ENCODE measurements at regions not wholly inside any gene's neighbourhood (a gene's known extent, or its start where the extent isn't known, plus 50 kb on each side); places are given as distances from the start of the nearest gene placed in this dataset.

- Histone ChIP-seq H4K91ac (ENCODE audit: low read length) (no peak overlapping the region), H3K4me3 (ENCODE audit: insufficient read depth in 1 of 2, low read depth in 1 of 2, low read length in 2 of 2) (no peak overlapping the region), H2AK5ac (ENCODE audit: low read length, severe bottlenecking) (no peak overlapping the region), H3K4me2 (ENCODE audit: low read length, poor library complexity, severe bottlenecking) (no peak overlapping the region), H3K4ac (ENCODE audit: low read depth in 1 of 2, low read length in 2 of 2) (no peak overlapping the region), H3K18ac (ENCODE audit: low read depth in 1 of 2, low read length in 2 of 2) (no peak overlapping the region), H3K23ac (ENCODE audit: low read length in 2 of 2) (no peak overlapping the region), H2BK120ac (ENCODE audit: low read depth, low read length) (no peak overlapping the region), H3K9me3 (ENCODE audit: control insufficient read depth, low read length) (no peaks in the 10 kb centered on the region), H3K27me3 (ENCODE audit: control insufficient read depth in 1 of 2, insufficient read depth in 1 of 2, low read length in 2 of 2) (no peaks in the 10 kb centered on the region), H3K14ac (ENCODE audit: low read length in 2 of 2) (no peak overlapping the region), H3K9ac (ENCODE audit: low read length) (no peak overlapping the region), H2BK12ac (ENCODE audit: low read length in 2 of 2) (no peak overlapping the region), H3K4me1 (ENCODE audit: control insufficient read depth, insufficient read depth, low read depth, low read length) (no peaks in the 10 kb centered on the region), H4K8ac (ENCODE audit: low read length) (no peak overlapping the region), H3K27ac (ENCODE audit: low read length, poor library complexity, severe bottlenecking) (no peak overlapping the region), H2AFZ (ENCODE audit: low read depth, low read length) (no peak overlapping the region), H2BK15ac (ENCODE audit: low read depth, poor library complexity, severe bottlenecking) (no peak overlapping the region), H3K36me3 (ENCODE audit: control insufficient read depth in 1 of 2, insufficient read depth in 2 of 2, low read depth in 1 of 2, low read length in 2 of 2) (no peaks in the 10 kb centered on the region), H2BK5ac (ENCODE audit: low read depth, low read length, poor library complexity, severe bottlenecking) (no peak overlapping the region), H3K79me1 (replicated peaks; ENCODE audit: low read length, poor library complexity, severe bottlenecking) (no peaks in the 10 kb centered on the region)
- WGBS = no CpG with 5 or more reads among the region's 1 CpG
- no peak for DNase-seq
Measured at GRCh38 chr9:106738109-106738508, 124.9 kb upstream of the ZNF462 start.

- Histone ChIP-seq H4K8ac (ENCODE audit: low read length) (no peak overlapping the region), H3K4me3 (ENCODE audit: insufficient read depth in 1 of 2, low read depth in 1 of 2, low read length in 2 of 2) (no peak overlapping the region), H3K18ac (ENCODE audit: low read depth in 1 of 2, low read length in 2 of 2) (no peak overlapping the region), H2BK5ac (ENCODE audit: low read depth, low read length, poor library complexity, severe bottlenecking) (no peak overlapping the region), H2BK15ac (ENCODE audit: low read depth, poor library complexity, severe bottlenecking) (no peak overlapping the region), H3K27me3 (ENCODE audit: control insufficient read depth in 1 of 2, insufficient read depth in 1 of 2, low read length in 2 of 2) (no peaks in the 10 kb centered on the region), H3K9ac (ENCODE audit: low read length) (no peak overlapping the region), H3K14ac (ENCODE audit: low read length in 2 of 2) (no peak overlapping the region), H3K4me1 (ENCODE audit: control insufficient read depth, insufficient read depth, low read depth, low read length) (no peaks in the 10 kb centered on the region), H3K27ac (ENCODE audit: low read length, poor library complexity, severe bottlenecking) (no peak overlapping the region), H3K23ac (ENCODE audit: low read length in 2 of 2) (no peak overlapping the region), H3K4ac (ENCODE audit: low read depth in 1 of 2, low read length in 2 of 2) (no peak overlapping the region), H3K4me2 (ENCODE audit: low read length, poor library complexity, severe bottlenecking) (no peak overlapping the region), H2BK120ac (ENCODE audit: low read depth, low read length) (no peak overlapping the region), H2AFZ (ENCODE audit: low read depth, low read length) (no peak overlapping the region), H3K36me3 (ENCODE audit: control insufficient read depth in 1 of 2, insufficient read depth in 2 of 2, low read depth in 1 of 2, low read length in 2 of 2) (no peaks in the 10 kb centered on the region), H2BK12ac (ENCODE audit: low read length in 2 of 2) (no peak overlapping the region), H3K9me3 (ENCODE audit: control insufficient read depth, low read length) (no peaks in the 10 kb centered on the region), H3K79me1 (replicated peaks; ENCODE audit: low read length, poor library complexity, severe bottlenecking) (no peaks in the 10 kb centered on the region), H2AK5ac (ENCODE audit: low read length, severe bottlenecking) (no peak overlapping the region), H4K91ac (ENCODE audit: low read length) (no peak overlapping the region)
- DNase-seq = no peak
- 100% methylated on average over 1 of the region's 1 CpG for WGBS
Measured at GRCh38 chr9:106745457-106745856, 117.5 kb upstream of the ZNF462 start.

- no peak overlapping the region for H3K4me2 ChIP-seq (ENCODE audit: low read length, poor library complexity, severe bottlenecking)
- H2BK5ac ChIP-seq (ENCODE audit: low read depth, low read length, poor library complexity, severe bottlenecking) = no peak overlapping the region
- no peak overlapping the region for H3K23ac ChIP-seq (ENCODE audit: low read length in 2 of 2)
- no peaks in the 10 kb centered on the region for H3K36me3 ChIP-seq (ENCODE audit: control insufficient read depth in 1 of 2, insufficient read depth in 2 of 2, low read depth in 1 of 2, low read length in 2 of 2)
- no peak overlapping the region for H3K4ac ChIP-seq (ENCODE audit: low read depth in 1 of 2, low read length in 2 of 2)
- no peak for DNase-seq
- H3K27ac ChIP-seq (ENCODE audit: low read length, poor library complexity, severe bottlenecking) = no peak overlapping the region
- no peak overlapping the region for H2BK12ac ChIP-seq (ENCODE audit: low read length in 2 of 2)
- no peaks in the 10 kb centered on the region for H3K4me1 ChIP-seq (ENCODE audit: control insufficient read depth, insufficient read depth, low read depth, low read length)
- H3K18ac ChIP-seq (ENCODE audit: low read depth in 1 of 2, low read length in 2 of 2) = no peak overlapping the region
- H3K27me3 ChIP-seq (ENCODE audit: control insufficient read depth in 1 of 2, insufficient read depth in 1 of 2, low read length in 2 of 2) = no peaks in the 10 kb centered on the region
- H4K8ac ChIP-seq (ENCODE audit: low read length) = no peak overlapping the region
- no peak overlapping the region for H3K9ac ChIP-seq (ENCODE audit: low read length)
- no peak overlapping the region for H2BK120ac ChIP-seq (ENCODE audit: low read depth, low read length)
- no peak overlapping the region for H3K14ac ChIP-seq (ENCODE audit: low read length in 2 of 2)
- no peak overlapping the region for H3K4me3 ChIP-seq (ENCODE audit: insufficient read depth in 1 of 2, low read depth in 1 of 2, low read length in 2 of 2)
- H2BK15ac ChIP-seq (ENCODE audit: low read depth, poor library complexity, severe bottlenecking) = no peak overlapping the region
- no peak overlapping the region for H2AFZ ChIP-seq (ENCODE audit: low read depth, low read length)
- no peaks in the 10 kb centered on the region for H3K79me1 ChIP-seq (replicated peaks; ENCODE audit: low read length, poor library complexity, severe bottlenecking)
- H4K91ac ChIP-seq (ENCODE audit: low read length) = no peak overlapping the region
- no peak overlapping the region for H2AK5ac ChIP-seq (ENCODE audit: low read length, severe bottlenecking)
- H3K9me3 ChIP-seq (ENCODE audit: control insufficient read depth, low read length) = no peaks in the 10 kb centered on the region
Measured at GRCh38 chr9:106745876-106746275, 117.1 kb upstream of the ZNF462 start.

- no peak overlapping the region for H3K14ac ChIP-seq (ENCODE audit: low read length in 2 of 2)
- no peak overlapping the region for H3K23ac ChIP-seq (ENCODE audit: low read length in 2 of 2)
- no peaks in the 10 kb centered on the region for H3K27me3 ChIP-seq (ENCODE audit: control insufficient read depth in 1 of 2, insufficient read depth in 1 of 2, low read length in 2 of 2)
- H3K9ac ChIP-seq (ENCODE audit: low read length) = no peak overlapping the region
- H2AFZ ChIP-seq (ENCODE audit: low read depth, low read length) = no peak overlapping the region
- no peak overlapping the region for H3K27ac ChIP-seq (ENCODE audit: low read length, poor library complexity, severe bottlenecking)
- H3K4me1 ChIP-seq (ENCODE audit: control insufficient read depth, insufficient read depth, low read depth, low read length) = peaks cover 7% of the 10 kb centered on the region
- H3K4me2 ChIP-seq (ENCODE audit: low read length, poor library complexity, severe bottlenecking) = no peak overlapping the region
- no peak overlapping the region for H4K8ac ChIP-seq (ENCODE audit: low read length)
- H2BK12ac ChIP-seq (ENCODE audit: low read length in 2 of 2) = peak overlapping the region in 1 of 2 experiments; percentile 40
- WGBS = 87% methylated on average over 5 of the region's 5 CpGs
- no peak overlapping the region for H2BK15ac ChIP-seq (ENCODE audit: low read depth, poor library complexity, severe bottlenecking)
- DNase-seq = no peak
- no peak overlapping the region for H3K4me3 ChIP-seq (ENCODE audit: insufficient read depth in 1 of 2, low read depth in 1 of 2, low read length in 2 of 2)
- no peaks in the 10 kb centered on the region for H3K36me3 ChIP-seq (ENCODE audit: control insufficient read depth in 1 of 2, insufficient read depth in 2 of 2, low read depth in 1 of 2, low read length in 2 of 2)
- H3K9me3 ChIP-seq (ENCODE audit: control insufficient read depth, low read length) = no peaks in the 10 kb centered on the region
- peak overlapping the region in 1 of 2 experiments; percentile 47 for H3K4ac ChIP-seq (ENCODE audit: low read depth in 1 of 2, low read length in 2 of 2)
- H4K91ac ChIP-seq (ENCODE audit: low read length) = no peak overlapping the region
- H2BK5ac ChIP-seq (ENCODE audit: low read depth, low read length, poor library complexity, severe bottlenecking) = no peak overlapping the region
- no peaks in the 10 kb centered on the region for H3K79me1 ChIP-seq (replicated peaks; ENCODE audit: low read length, poor library complexity, severe bottlenecking)
- peak overlapping the region; percentile 27 for H2AK5ac ChIP-seq (ENCODE audit: low read length, severe bottlenecking)
- H2BK120ac ChIP-seq (ENCODE audit: low read depth, low read length) = no peak overlapping the region
- H3K18ac ChIP-seq (ENCODE audit: low read depth in 1 of 2, low read length in 2 of 2) = peak overlapping the region in 1 of 2 experiments; percentile 35
Measured at GRCh38 chr9:106751681-106752080, 111.3 kb upstream of the ZNF462 start.

All from mesenchymal stem cell (in vitro differentiated cells and primary cell).